H1 (cell line): ENCODE measurements at regions not wholly inside any gene's neighbourhood (a gene's known extent, or its start where the extent isn't known, plus 50 kb on each side); places are given as distances from the start of the nearest gene placed in this dataset.

Experiments
- CTCF ChIA-PET: fragments of 300-600 bp; sonication (Branson Sonifier 250); formaldehyde crosslinking; loops from one replicate; lab custom pipeline; 2021; ENCODE audit not compliant: partially characterized antibody; lab: Charles Lee
- POLR2A ChIA-PET: fragments of 300-600 bp; sonication (Branson Sonifier 250); formaldehyde crosslinking; loops from one replicate; lab custom pipeline; 2021; ENCODE audit warnings: inconsistent platforms; ENCODE audit not compliant: partially characterized antibody; lab: Charles Lee
- DNase-seq, 2 experiments: peaks; one replicate each; pipeline versions ENCODE4 v3.0.0 to v3.0.0-alpha.2; 2010 to 2022; ENCODE audit warnings: low spot score in 2 of 2, low read depth in 1 of 2, mixed read lengths in 1 of 2
- FAIRE-seq: peaks from 2 replicates; lab custom pipeline; 2011; peaks lifted over from hg19 to GRCh38; lab: Jason Lieb, UNC
- H2AFZ ChIP-seq: 2 replicates; pipeline ENCODE4 v1.8.1; 2012; ENCODE audit warnings: low read length, inconsistent platforms
- H2AK5ac ChIP-seq: 2 replicates; pipeline ENCODE4 v1.6.1; 2013; ENCODE audit warnings: low read depth, low read length
- H2BK120ac ChIP-seq: replicated peaks from 2 replicates; pipeline ENCODE3; 2013; ENCODE audit warnings: low read depth, low read length, inconsistent platforms
- H2BK12ac ChIP-seq: 2 replicates; pipeline ENCODE4 v1.6.1; 2013; ENCODE audit warnings: low read depth, low read length
- H2BK15ac ChIP-seq: 2 replicates; pipeline ENCODE4 v1.6.1; 2013; ENCODE audit warnings: low read length
- H2BK20ac ChIP-seq: 2 replicates; pipeline ENCODE4 v1.6.1; 2013; ENCODE audit warnings: low read length
- H2BK5ac ChIP-seq: 2 replicates; pipeline ENCODE4 v1.6.1; 2013; ENCODE audit warnings: low read depth, low read length
- H3K14ac ChIP-seq: 2 replicates; pipeline ENCODE4 v1.6.1; 2013; ENCODE audit warnings: inconsistent platforms; ENCODE audit not compliant: insufficient read length
- H3K18ac ChIP-seq: 2 replicates; pipeline ENCODE4 v1.6.1; 2013; ENCODE audit warnings: low read length; ENCODE audit errors: extremely low read depth
- H3K23ac ChIP-seq: 2 replicates; pipeline ENCODE4 v1.6.1; 2013; ENCODE audit warnings: inconsistent platforms; ENCODE audit not compliant: insufficient read length
- H3K23me2 ChIP-seq: 2 replicates; pipeline ENCODE4 v1.6.1; 2013; ENCODE audit warnings: low read depth, low read length
- H3K27ac ChIP-seq: 2 replicates; pipeline ENCODE4 v1.6.1; 2011; ENCODE audit warnings: low read depth, low read length, inconsistent platforms
- H3K27me3 ChIP-seq, 4 experiments: replicated peaks in 1 of 4; 1 replicate in 1 of 4; 2 replicates in 3 of 4; pipeline versions ENCODE4 v1.6.1 to v1.8.1; 2011 to 2013; ENCODE audit warnings: low read length in 3 of 4, mild to moderate bottlenecking in 3 of 4, inconsistent platforms in 2 of 4, mixed read lengths in 2 of 4, moderate library complexity in 1 of 4; ENCODE audit not compliant: control insufficient read depth in 3 of 4, insufficient read depth in 3 of 4; ENCODE audit errors: extremely low read depth in 1 of 4
- H3K36me3 ChIP-seq, 4 experiments: 2 replicates each; pipeline versions ENCODE4 v1.6.1 to v1.8.1; 2011 to 2013; ENCODE audit warnings: mild to moderate bottlenecking in 4 of 4, low read length in 3 of 4, moderate library complexity in 2 of 4, control low read depth in 1 of 4, inconsistent platforms in 1 of 4; ENCODE audit not compliant: insufficient read depth in 4 of 4, control insufficient read depth in 2 of 4
- H3K4ac ChIP-seq: replicated peaks from 2 replicates; pipeline ENCODE3; 2013; ENCODE audit warnings: low read length, low read depth, mixed read lengths, inconsistent platforms; ENCODE audit not compliant: insufficient read length
- H3K4me1 ChIP-seq, 4 experiments: replicated peaks in 1 of 4; 1 replicate in 1 of 4; 2 replicates in 3 of 4; pipeline versions ENCODE4 v1.6.1 to v1.8.1; 2011 to 2013; ENCODE audit warnings: low read length in 3 of 4, inconsistent platforms in 2 of 4, mixed read lengths in 1 of 4; ENCODE audit not compliant: insufficient read depth in 4 of 4, control insufficient read depth in 3 of 4
- H3K4me2 ChIP-seq, 2 experiments: 2 replicates each; pipeline versions ENCODE4 v1.6.1 to v1.8.1; 2011 to 2013; ENCODE audit warnings: low read depth in 2 of 2, low read length in 2 of 2, control low read depth in 1 of 2, inconsistent platforms in 1 of 2, mild to moderate bottlenecking in 1 of 2; ENCODE audit not compliant: insufficient read depth in 1 of 2
- H3K4me3 ChIP-seq, 4 experiments: fragments of 200-600, 300-600 bp in 1 of 4; sonication (generic), shearing (Covaris generic), sonication (Bioruptor Twin) in 1 of 4; 2 replicates each; pipeline versions ENCODE4 v1.5.1 to v1.8.1; 2011 to 2016; ENCODE audit warnings: low read length in 4 of 4, low read depth in 3 of 4, control low read depth in 2 of 4, inconsistent platforms in 2 of 4, mild to moderate bottlenecking in 2 of 4, mixed read lengths in 1 of 4, moderate library complexity in 1 of 4; ENCODE audit not compliant: insufficient read depth in 2 of 4; ENCODE audit errors: extremely low read depth in 1 of 4
- H3K56ac ChIP-seq: replicated peaks from 2 replicates; pipeline ENCODE3; 2013; ENCODE audit warnings: low read depth, mild to moderate bottlenecking, mixed read lengths, low read length, inconsistent platforms; ENCODE audit not compliant: insufficient read length
- H3K79me1 ChIP-seq: 2 replicates; pipeline ENCODE4 v1.6.1; 2013; ENCODE audit warnings: low read depth, low read length, control low read depth
- H3K79me2 ChIP-seq, 2 experiments: 2 replicates each; pipeline versions ENCODE4 v1.6.1 to v1.8.1; 2012 to 2013; ENCODE audit warnings: low read length in 2 of 2, mild to moderate bottlenecking in 2 of 2, inconsistent platforms in 1 of 2; ENCODE audit not compliant: insufficient read depth in 2 of 2, control insufficient read depth in 1 of 2
- H3K9ac ChIP-seq, 4 experiments: replicated peaks in 1 of 4; 1 replicate in 1 of 4; 2 replicates in 3 of 4; pipeline versions ENCODE4 v1.6.1 to v1.8.1; 2011 to 2013; ENCODE audit warnings: low read depth in 3 of 4, low read length in 3 of 4, control low read depth in 2 of 4, mild to moderate bottlenecking in 2 of 4, moderate library complexity in 2 of 4, inconsistent platforms in 1 of 4; ENCODE audit errors: extremely low read depth in 1 of 4
- H3K9me3 ChIP-seq, 2 experiments: 2 replicates each; pipeline versions ENCODE4 v1.6.1 to v1.8.1; 2012 to 2013; ENCODE audit warnings: mild to moderate bottlenecking in 2 of 2, moderate library complexity in 2 of 2, control low read depth in 1 of 2, inconsistent platforms in 1 of 2, low read depth in 1 of 2, low read length in 1 of 2, mixed read lengths in 1 of 2; ENCODE audit not compliant: insufficient read depth in 2 of 2
- H4K20me1 ChIP-seq, 2 experiments: replicated peaks in 1 of 2; 2 replicates each; pipeline versions ENCODE3 to v1.8.1; 2011 to 2013; ENCODE audit warnings: inconsistent platforms in 2 of 2, low read length in 2 of 2, mild to moderate bottlenecking in 1 of 2; ENCODE audit not compliant: insufficient read depth in 2 of 2, control insufficient read depth in 1 of 2
- H4K5ac ChIP-seq: 2 replicates; pipeline ENCODE4 v1.6.1; 2013; ENCODE audit warnings: low read length, low read depth, mixed read lengths, inconsistent platforms; ENCODE audit not compliant: insufficient read length
- H4K8ac ChIP-seq: 2 replicates; pipeline ENCODE4 v1.8.0; 2013; ENCODE audit warnings: mild to moderate bottlenecking, moderate library complexity, low read length, inconsistent platforms; ENCODE audit not compliant: insufficient read depth; ENCODE audit errors: extremely low read depth
- H4K91ac ChIP-seq: replicated peaks from 2 replicates; pipeline ENCODE3; 2013; ENCODE audit warnings: low read length, mixed read lengths, inconsistent platforms; ENCODE audit not compliant: insufficient read length
- CEBPB ChIP-seq: IDR thresholded peaks from 2 replicates; pipeline ENCODE4 v1.6.1; 2012; ENCODE audit warnings: low read depth, low read length
- CHD1 ChIP-seq: IDR thresholded peaks from 2 replicates; pipeline ENCODE4 v1.6.1; 2012; ENCODE audit warnings: low read depth, low read length, improper control_type of control experiment
- CHD2 ChIP-seq: IDR thresholded peaks from 2 replicates; pipeline ENCODE4 v1.6.1; 2012; ENCODE audit warnings: low read length, improper control_type of control experiment
- EGR1 ChIP-seq: IDR thresholded peaks from 2 replicates; pipeline ENCODE4 v1.6.1; 2011; ENCODE audit warnings: low read depth, low read length, borderline replicate concordance
- EZH2 ChIP-seq: fragments of 200-600 bp; sonication (generic); IDR thresholded peaks from 2 replicates; pipeline ENCODE4 v1.7.1; 2012; ENCODE audit warnings: low read depth, mild to moderate bottlenecking, moderate library complexity, low read length, inconsistent platforms; ENCODE audit not compliant: severe bottlenecking
- KDM4A ChIP-seq: IDR thresholded peaks from one replicate; pipeline ENCODE4 v1.7.1; 2012; ENCODE audit warnings: low read depth, mild to moderate bottlenecking, moderate library complexity, low read length, inconsistent platforms; ENCODE audit not compliant: severe bottlenecking
- PHF8 ChIP-seq: fragments of 200-600 bp; sonication (generic); conservative IDR thresholded peaks from 2 replicates; pipeline ENCODE4 v1.7.1; 2012; ENCODE audit warnings: low read depth, mild to moderate bottlenecking, inconsistent platforms, low read length, moderate library complexity
- POU5F1 ChIP-seq: IDR thresholded peaks from 2 replicates; pipeline ENCODE4 v1.6.1; 2011; ENCODE audit warnings: low read depth, mild to moderate bottlenecking, low read length, moderate library complexity
- RNF2 ChIP-seq: fragments of 200-900, 300-1000 bp; sonication (generic); IDR thresholded peaks from 2 replicates; pipeline ENCODE4 v1.7.1; 2016; ENCODE audit warnings: borderline replicate concordance, low read depth, mild to moderate bottlenecking, antibody characterized with exemption, low read length; ENCODE audit not compliant: poor library complexity, severe bottlenecking; ENCODE audit errors: missing control alignments
- SIX5 ChIP-seq: IDR thresholded peaks from 2 replicates; pipeline ENCODE4 v1.6.1; 2011; ENCODE audit warnings: mild to moderate bottlenecking, low read depth, low read length
- SRF ChIP-seq: IDR thresholded peaks from 2 replicates; pipeline ENCODE4 v1.6.1; 2011; ENCODE audit warnings: mild to moderate bottlenecking, low read depth, low read length, moderate library complexity
- ZNF274 ChIP-seq: IDR thresholded peaks from 2 replicates; pipeline ENCODE4 v1.7.0; 2012; ENCODE audit warnings: low read length, borderline replicate concordance; ENCODE audit errors: extremely low read depth
- WGBS, 2 experiments: shearing (Covaris generic) in 1 of 2; methylation state at CpG; one replicate each; pipeline versions ENCODE4 v1.1.6 to v1.1.7; 2013 to 2015; ENCODE audit warnings: low lambda C conversion rate in 2 of 2, mixed read lengths in 2 of 2, inconsistent platforms in 1 of 2, low coverage in 1 of 2, missing lambda C conversion rate in 1 of 2; ENCODE audit not compliant: insufficient replicate concordance in 2 of 2, insufficient coverage in 1 of 2, insufficient read length in 1 of 2; ENCODE audit errors: extremely low coverage in 1 of 2, missing lambda C conversion rate in 1 of 2; 5-methylcytosine and 5-hydroxymethylcytosine counted together

DNA sequence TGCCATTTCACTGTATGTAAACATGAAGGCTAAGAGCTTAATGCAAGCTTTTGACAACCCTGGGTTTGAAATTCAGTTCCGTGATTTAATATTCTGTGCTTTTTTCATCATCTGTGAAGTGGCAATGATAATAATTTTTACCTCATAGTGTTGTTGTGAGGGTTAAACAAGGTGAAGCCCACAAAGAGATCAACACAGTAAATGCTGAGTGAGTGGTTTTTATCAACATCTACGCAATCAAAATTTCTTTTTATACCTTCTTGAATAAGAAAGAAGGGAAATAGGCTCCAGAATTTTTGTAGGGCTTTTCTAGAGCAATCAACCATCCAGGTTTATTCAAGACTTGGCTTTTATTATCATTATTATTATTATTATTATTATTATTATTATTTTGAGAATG, 490.8 kb downstream of the SOX5 start:
- Histone ChIP-seq H3K23me2 (no peaks in the 10 kb centered on the region), H2BK20ac (no peak overlapping the region), H2BK12ac (no peak overlapping the region), H3K18ac (no peak overlapping the region), H3K14ac (no peak overlapping the region), H3K9me3 (0 out of 4 replicates have a peak, but pooled peaks cover 0 to 5% of the 10 kb centered on the region in 2 experiments), H2AK5ac (no peak overlapping the region), H4K20me1 (no peaks in the 10 kb centered on the region), H3K4me2 (no peak overlapping the region), H4K8ac (no peak overlapping the region), H4K5ac (no peak overlapping the region), H2BK120ac (no peak overlapping the region), H2AFZ (no peak overlapping the region), H2BK5ac (no peak overlapping the region), H3K4me3 (no peak overlapping the region), H3K79me2 (no peaks in the 10 kb centered on the region), H3K79me1 (no peaks in the 10 kb centered on the region), H3K23ac (no peak overlapping the region), H3K36me3 (no peaks in the 10 kb centered on the region), H4K91ac (no peak overlapping the region), H3K4ac (no peak overlapping the region), H3K56ac (no peak overlapping the region), H2BK15ac (no peak overlapping the region), H3K4me1 (no peaks in the 10 kb centered on the region), H3K27me3 (no peaks in the 10 kb centered on the region), H3K9ac (no peak overlapping the region), H3K27ac (no peak overlapping the region)
- TF ChIP-seq CHD1 (no peak), POU5F1 (no peak), ZNF274 (no peak), EGR1 (no peak), EZH2 (no peak), CEBPB (no peak), KDM4A (no peak), PHF8 (no peak), SIX5 (no peak), RNF2 (no peak), CHD2 (no peak), SRF (no peak)
- CTCF ChIA-PET = no interaction called here
- FAIRE-seq (no peak), DNase-seq (no peak)
- WGBS, 2 experiments = 90% methylated on average over 2 of the region's 2 CpGs; no CpG with 5 or more reads in 1 of the 2 experiments
- POLR2A ChIA-PET = no interaction called here
